Kidney (tissue), 13 donors: ENCODE measurements at regions not wholly inside any gene's neighbourhood (a gene's known extent, or its start where the extent isn't known, plus 50 kb on each side); places are given as distances from the start of the nearest gene placed in this dataset.
A peak's percentile ranks its signal among the peaks of the same experiment; 100 is the strongest.

Experiments used
- DNase-seq, 5 donors: peaks; one replicate each; pipeline ENCODE4 v3.0.0-alpha.2; 2013 to 2020
- FAIRE-seq: peaks from 2 replicates; lab custom pipeline; 2012; peaks lifted over from hg19 to GRCh38; lab: Jason Lieb, UNC
- H3K27ac ChIP-seq, 2 donors: one replicate each; pipeline ENCODE4 v1.7.0; 2013; ENCODE audit warnings: low read depth in 2 of 2, low read length in 2 of 2, inconsistent platforms in 1 of 2
- H3K27me3 ChIP-seq: one replicate; pipeline ENCODE4 v1.7.1; 2013; ENCODE audit warnings: low read length, inconsistent platforms; ENCODE audit not compliant: control insufficient read depth, insufficient read depth
- H3K36me3 ChIP-seq, 3 donors: one replicate each; pipeline versions ENCODE4 v1.7.0 to v1.7.1; 2013; ENCODE audit warnings: low read length in 3 of 3, control low read depth in 1 of 3, inconsistent platforms in 1 of 3; ENCODE audit not compliant: insufficient read depth in 3 of 3, control insufficient read depth in 2 of 3
- H3K4me1 ChIP-seq, 3 donors: one replicate each; pipeline versions ENCODE4 v1.7.0 to v1.7.1; 2013; ENCODE audit warnings: low read length in 3 of 3, inconsistent platforms in 1 of 3, low read depth in 1 of 3; ENCODE audit not compliant: control insufficient read depth in 2 of 3, insufficient read depth in 2 of 3
- H3K4me3 ChIP-seq, 3 donors: one replicate each; pipeline versions ENCODE4 v1.7.0 to v1.8.1; 2013; ENCODE audit warnings: low read length in 3 of 3, control low read depth in 1 of 3, inconsistent platforms in 1 of 3
- H3K9ac ChIP-seq, 3 donors: one replicate each; pipeline versions ENCODE4 v1.7.0 to v1.7.1; 2013; ENCODE audit warnings: low read length in 3 of 3, control low read depth in 1 of 3, inconsistent platforms in 1 of 3
- H3K9me3 ChIP-seq, 3 donors: one replicate each; pipeline versions ENCODE4 v1.7.0 to v1.7.1; 2013; ENCODE audit warnings: low read length in 3 of 3, control low read depth in 1 of 3, inconsistent platforms in 1 of 3; ENCODE audit not compliant: control insufficient read depth in 2 of 3, insufficient read depth in 1 of 3
- intact Hi-C: fragments of 100-400 bp; cut with DNase I; formaldehyde crosslinking; loops from one replicate; pipeline ENCODE4 v1.11.1; 2022
- TF ChIP-seq, protein P1 (sequence below): IDR thresholded peaks from 3 replicates; pipeline ENCODE4 v1.5.1; 2012; ENCODE audit warnings: mild to moderate bottlenecking, moderate library complexity, borderline replicate concordance; ENCODE audit not compliant: insufficient read depth; ENCODE audit errors: extremely low read depth
- donor health status: control.
- donor health status: control.
- donor health status: control.
- donor health status: control.
- donor health status: control.
- donor health status: DM: yes; HTN: yes; CAD: no.
- donor health status: Normal renal cell carcinoma (clear cell type).

DNA sequence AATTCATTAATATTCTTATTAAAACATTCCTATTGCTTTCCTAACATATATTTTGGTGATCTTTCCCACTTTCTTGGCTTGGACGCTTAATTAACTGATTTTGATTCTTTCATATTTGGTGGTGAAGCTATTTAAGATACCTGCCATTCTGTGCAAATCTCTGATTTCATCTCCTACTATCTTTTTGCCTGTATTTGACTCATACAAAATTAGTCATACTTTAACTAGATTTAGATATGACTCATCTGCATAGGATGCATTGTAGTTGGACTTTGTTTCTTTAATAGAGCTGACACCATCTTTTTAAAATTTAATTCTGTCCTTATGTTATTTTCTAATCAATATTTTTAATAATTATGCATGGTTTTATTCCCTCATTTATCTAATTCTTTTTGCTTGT, 93.8 kb upstream of the PLPPR4 start:
- FAIRE-seq (no peak), DNase-seq (no peak)
- H3K27ac ChIP-seq: no peak overlapping the region
- intact Hi-C loops: no loop called here
- H3K9me3 ChIP-seq: no peaks in the 10 kb centered on the region
- H3K36me3 ChIP-seq: no peaks in the 10 kb centered on the region
- H3K9ac ChIP-seq: no peak overlapping the region
- H3K4me1 ChIP-seq: no peaks in the 10 kb centered on the region
- TF ChIP-seq, protein P1, sequence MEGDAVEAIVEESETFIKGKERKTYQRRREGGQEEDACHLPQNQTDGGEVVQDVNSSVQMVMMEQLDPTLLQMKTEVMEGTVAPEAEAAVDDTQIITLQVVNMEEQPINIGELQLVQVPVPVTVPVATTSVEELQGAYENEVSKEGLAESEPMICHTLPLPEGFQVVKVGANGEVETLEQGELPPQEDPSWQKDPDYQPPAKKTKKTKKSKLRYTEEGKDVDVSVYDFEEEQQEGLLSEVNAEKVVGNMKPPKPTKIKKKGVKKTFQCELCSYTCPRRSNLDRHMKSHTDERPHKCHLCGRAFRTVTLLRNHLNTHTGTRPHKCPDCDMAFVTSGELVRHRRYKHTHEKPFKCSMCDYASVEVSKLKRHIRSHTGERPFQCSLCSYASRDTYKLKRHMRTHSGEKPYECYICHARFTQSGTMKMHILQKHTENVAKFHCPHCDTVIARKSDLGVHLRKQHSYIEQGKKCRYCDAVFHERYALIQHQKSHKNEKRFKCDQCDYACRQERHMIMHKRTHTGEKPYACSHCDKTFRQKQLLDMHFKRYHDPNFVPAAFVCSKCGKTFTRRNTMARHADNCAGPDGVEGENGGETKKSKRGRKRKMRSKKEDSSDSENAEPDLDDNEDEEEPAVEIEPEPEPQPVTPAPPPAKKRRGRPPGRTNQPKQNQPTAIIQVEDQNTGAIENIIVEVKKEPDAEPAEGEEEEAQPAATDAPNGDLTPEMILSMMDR: no peak
- no peaks in the 10 kb centered on the region for H3K27me3 ChIP-seq
- H3K4me3 ChIP-seq: no peak overlapping the region

DNA sequence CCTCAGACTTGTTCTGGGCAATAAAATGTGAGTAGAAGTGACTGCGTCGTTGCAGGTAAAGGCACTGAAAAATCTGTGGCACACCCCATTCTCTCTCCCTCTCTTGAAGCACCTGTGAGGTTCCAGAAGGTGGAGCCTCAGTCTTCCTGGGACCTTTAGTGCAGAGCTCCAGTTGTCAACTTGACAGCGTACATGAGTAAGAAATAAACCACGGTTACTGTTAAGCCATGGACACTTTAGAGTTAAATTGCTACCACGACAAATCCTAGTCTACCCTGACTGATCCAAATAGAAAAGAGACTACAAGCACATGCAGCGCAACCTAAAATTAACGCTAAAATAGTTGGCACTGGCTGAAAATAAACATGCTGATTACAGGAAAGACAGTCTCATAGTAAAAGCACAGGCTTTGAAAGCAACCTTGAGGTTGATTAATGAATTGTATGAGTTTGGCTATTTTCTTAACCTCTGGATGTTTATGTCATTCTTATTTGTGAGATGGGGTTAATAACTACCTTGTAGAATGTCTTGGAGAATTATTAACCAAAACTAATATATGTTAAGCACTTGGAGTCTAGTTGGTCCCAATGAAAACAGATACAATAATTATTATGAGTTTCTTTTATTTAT, 93.0 kb upstream of the PLPPR4 start:
- Histone ChIP-seq H3K27me3 (no peaks in the 10 kb centered on the region), H3K9ac (no peak overlapping the region), H3K4me1 (no peaks in the 10 kb centered on the region), H3K9me3 (no peaks in the 10 kb centered on the region), H3K4me3 (peak overlapping the region in 2 of 3 donors; percentile 46 to 53), H3K27ac (no peak overlapping the region), H3K36me3 (no peaks in the 10 kb centered on the region)
- intact Hi-C loops: no loop called here
- TF ChIP-seq, protein P1: no peak
- FAIRE-seq (no peak), DNase-seq (peak in 2 of 5 donors; percentile 28 to 35)

DNA sequence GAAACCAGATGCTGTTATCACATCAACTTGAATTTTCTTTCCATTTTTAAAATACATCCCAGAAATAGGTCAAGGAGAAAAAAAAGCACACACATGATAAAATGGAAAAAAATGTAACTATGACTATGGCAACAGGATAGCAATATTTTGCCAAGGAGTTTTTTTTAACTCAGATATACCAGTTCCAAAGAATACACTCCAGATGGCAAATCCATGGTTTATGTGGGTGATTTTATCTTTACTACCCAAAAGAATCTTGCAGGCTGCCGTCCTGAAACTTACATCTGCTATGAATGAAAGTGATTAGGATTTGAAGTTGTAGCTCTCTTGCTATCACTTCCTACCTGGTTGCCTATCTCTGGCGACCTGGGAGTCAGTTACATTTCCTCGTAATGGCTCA, 91.0 kb upstream of the PLPPR4 start:
- H3K36me3 ChIP-seq: no peaks in the 10 kb centered on the region
- DNase-seq (no peak), FAIRE-seq (no peak)
- TF ChIP-seq, protein P1: no peak
- intact Hi-C loops: no loop called here
- no peak overlapping the region for H3K9ac ChIP-seq
- no peak overlapping the region for H3K27ac ChIP-seq
- H3K27me3 ChIP-seq: no peaks in the 10 kb centered on the region
- H3K4me1 ChIP-seq: no peaks in the 10 kb centered on the region
- no peak overlapping the region for H3K4me3 ChIP-seq
- no peaks in the 10 kb centered on the region for H3K9me3 ChIP-seq

DNA sequence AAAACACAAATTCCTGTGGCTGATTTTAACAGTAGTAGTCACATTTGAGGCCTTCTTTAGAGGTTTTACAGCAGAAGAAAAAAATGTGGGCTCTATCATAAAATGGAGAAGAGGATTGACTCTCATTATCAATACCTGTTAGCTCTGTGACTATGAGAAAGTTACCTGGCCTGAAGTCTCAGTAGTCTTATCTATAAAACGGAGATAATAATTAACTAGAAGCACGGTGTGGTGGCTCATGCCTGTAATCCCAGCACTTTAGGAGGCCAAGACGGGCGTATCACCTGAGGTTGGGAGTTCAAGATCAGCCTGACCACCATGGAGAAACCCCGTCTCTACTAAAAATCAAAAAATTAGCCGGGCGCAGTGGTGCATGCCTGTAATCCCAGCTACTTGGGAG, 90.4 kb upstream of the PLPPR4 start:
- Histone ChIP-seq H3K4me3 (no peak overlapping the region), H3K27me3 (no peaks in the 10 kb centered on the region), H3K4me1 (no peaks in the 10 kb centered on the region), H3K27ac (no peak overlapping the region), H3K9ac (no peak overlapping the region), H3K9me3 (no peaks in the 10 kb centered on the region), H3K36me3 (no peaks in the 10 kb centered on the region)
- intact Hi-C loops: no loop called here
- no peak for DNase-seq
- TF ChIP-seq, protein P1: no peak
- FAIRE-seq: no peak
